HG02610 (cell line): ENCODE measurements at regions not wholly inside any gene's neighbourhood (a gene's known extent, or its start where the extent isn't known, plus 50 kb on each side); places are given as distances from the start of the nearest gene placed in this dataset.
"Not testable (repeated sequence)": the region's sequence is repeated elsewhere in the genome, so short reads cannot be mapped to it uniquely, and the experiment has no call there.

Experiments
- ATAC-seq: cut with Tn5 transposase; IDR thresholded peaks from one replicate; pipeline ENCODE4 v1.9.1; 2021; ENCODE audit warnings: mild to moderate bottlenecking, moderate library complexity; ENCODE audit not compliant: unreplicated experiment

GRCh38 chr2:38243186-38243880 lies 133.7 kb downstream of the ATL2 start:
- ATAC-seq, result no peak

GRCh38 chr2:38239452-38239851 lies 137.6 kb downstream of the ATL2 start:
- ATAC-seq, result no peak

DNA sequence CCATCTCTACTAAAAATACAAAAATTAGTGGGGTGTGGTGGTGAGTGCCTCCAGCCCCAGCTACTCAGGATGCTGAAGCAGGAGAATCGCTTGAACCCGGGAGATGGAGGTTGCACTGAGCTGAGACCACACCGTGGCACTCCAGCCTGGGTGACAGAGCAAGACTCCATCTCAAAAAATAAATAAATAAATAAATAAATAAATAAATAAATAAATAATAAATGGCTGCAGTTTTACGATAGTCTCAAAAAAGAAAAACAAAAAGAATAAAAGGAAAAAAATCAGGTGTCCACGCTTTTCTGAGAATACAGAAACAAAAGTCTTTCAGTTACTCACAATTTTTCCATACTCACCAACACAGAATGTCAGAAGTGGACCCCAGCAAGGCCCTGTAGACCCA lies 138.4 kb downstream of the ATL2 start:
- not testable (repeated sequence) for ATAC-seq

DNA sequence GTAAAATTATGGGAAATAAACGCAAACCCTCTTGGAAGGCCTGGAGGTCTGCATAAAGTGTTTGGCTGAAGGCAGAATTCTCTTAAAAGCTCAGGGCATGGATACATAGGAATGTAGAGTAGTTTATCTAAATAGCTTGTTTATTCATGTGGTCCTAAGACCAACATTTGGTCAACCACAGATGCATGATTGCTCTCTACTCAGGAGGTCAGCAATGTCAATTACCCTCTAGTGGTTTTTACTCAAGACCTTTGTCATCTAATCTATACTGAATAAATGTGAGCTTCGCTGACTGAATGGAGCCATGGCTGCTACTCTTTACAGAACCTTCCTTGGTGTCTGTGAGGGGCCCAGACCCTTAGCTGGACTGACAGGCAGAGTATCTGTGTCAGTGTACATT lies 139.8 kb downstream of the ATL2 start:
- no peak for ATAC-seq

- ATAC-seq, result no peak
These were observed 143.7 kb downstream of the ATL2 start for GRCh38 chr2:38233231-38233983.

DNA sequence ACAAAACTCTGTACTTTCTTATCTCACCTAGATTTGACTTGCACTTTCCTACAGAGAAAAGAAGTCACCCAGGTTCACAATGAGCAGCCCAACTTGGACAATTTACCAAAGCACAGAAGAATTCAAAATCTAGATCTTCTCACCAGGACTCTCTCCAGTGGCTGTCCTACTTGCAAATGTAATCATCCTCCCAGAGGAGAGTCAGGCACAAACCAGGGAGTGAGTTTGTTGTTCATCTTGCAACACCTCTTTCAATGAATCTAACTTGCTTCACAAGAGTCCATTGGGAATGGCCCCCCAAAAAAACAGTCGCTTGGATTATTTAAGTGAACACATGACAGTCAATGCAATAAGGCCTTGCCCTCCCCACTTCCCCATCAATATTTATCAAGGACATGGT lies 144.6 kb downstream of the ATL2 start:
- no peak for ATAC-seq

- no peak for ATAC-seq
These were observed 146.3 kb downstream of the ATL2 start for GRCh38 chr2:38230756-38231155.

DNA sequence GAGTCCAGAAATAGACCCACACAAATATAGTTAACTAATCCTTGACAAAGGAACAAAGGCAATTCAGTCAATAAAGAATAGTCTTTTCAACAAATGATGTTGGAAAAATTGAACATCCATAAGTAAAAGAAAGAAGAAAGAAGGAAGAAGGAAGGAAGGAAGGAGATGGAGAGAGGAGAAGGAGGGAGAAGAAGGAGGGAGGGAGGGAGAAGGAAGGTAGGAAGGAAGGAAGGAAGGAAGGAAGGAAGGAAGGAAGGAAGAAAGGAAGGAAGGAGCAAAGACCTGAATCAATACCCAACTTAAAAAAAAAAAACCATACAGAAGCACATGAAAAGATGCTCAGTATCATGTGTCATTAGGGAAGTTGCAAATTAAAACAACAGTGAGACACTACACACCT lies 148.3 kb downstream of the ATL2 start:
- ATAC-seq, result no peak

GRCh38 chr2:38224821-38225437 lies 149.0 kb upstream of the CYP1B1 start:
- ATAC-seq, result no peak

DNA sequence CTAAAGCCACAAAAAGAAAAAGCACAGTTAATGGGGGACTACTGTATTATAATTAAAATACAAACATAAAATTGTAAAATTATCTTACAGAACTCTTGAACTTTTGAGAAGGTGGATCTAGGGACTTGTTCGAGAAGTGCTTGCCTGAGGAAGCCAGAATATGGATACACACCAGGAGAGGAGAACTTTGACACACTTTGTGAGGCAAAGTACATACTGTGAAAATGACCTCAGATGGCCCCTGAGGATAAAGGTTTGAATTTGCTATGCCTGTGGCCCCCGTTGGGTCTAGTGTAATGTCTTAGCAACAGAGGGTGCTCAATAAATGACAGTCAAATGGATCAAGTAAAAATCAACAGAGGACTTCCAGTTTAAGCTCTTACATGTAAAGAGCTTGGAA lies 148.2 kb upstream of the CYP1B1 start:
- ATAC-seq, result no peak

- no peak for ATAC-seq
These were observed 147.3 kb upstream of the CYP1B1 start for GRCh38 chr2:38223256-38223655.

GRCh38 chr2:38220164-38220563 lies 144.2 kb upstream of the CYP1B1 start:
- no peak for ATAC-seq

DNA sequence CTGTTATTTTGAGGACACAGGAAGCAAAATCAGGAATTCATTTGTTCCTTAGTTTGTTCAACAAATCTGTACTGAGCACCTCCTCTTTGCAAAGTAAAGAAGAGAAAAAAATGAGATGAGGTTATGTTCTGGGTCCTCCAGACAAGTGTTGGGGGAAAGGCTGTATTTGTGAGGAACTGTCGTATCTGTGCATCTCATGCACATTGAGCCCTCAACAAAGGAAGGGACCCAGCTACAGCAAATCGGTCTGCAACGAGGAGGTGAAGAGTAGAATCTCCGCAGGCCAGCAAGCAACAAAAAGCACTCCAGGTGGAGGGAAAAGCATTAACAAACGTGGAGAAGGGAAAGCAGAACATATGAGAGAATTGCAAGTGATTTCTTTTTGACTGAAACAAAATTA lies 143.0 kb upstream of the CYP1B1 start:
- ATAC-seq, result no peak

GRCh38 chr2:38218591-38218991 lies 142.6 kb upstream of the CYP1B1 start:
- no peak for ATAC-seq

DNA sequence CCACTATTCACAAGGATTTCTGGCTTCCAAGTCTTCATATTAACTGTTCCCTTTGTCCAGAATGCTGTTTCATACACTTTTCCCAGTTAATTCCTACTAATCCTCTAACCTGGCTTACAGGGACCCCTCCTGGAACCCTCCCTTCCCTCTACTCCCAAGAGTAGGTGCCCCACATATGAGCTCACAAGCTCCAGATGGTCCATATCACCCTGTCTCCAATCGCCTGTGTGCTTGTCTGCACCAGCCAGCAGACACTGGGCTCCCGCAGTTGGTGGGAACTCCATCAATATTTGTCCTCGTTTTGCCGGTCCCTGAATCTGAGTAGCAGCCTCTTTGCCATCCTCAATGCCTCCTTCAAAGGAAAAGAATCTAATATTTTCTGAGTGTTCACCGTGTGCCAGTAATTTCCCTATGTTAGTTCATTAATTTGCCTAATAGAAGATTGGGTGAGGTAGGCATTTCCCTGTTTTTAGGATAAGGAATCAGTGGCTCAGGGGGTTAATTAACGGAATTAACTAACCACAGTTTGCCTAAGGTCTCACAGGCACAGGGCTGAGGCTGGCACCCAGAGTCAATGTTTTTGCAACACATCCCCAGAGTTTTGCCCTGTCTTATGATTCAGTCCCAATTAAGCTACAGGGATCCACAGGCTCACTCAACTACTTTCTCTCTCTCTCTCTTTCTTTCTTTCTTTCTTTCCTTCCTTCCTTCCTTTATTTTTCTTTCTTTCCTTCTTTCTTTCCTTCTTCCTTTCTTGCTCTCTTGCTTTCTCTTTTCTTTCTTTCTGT lies 141.6 kb upstream of the CYP1B1 start:
- no peak for ATAC-seq

GRCh38 chr2:38216886-38217285 lies 140.9 kb upstream of the CYP1B1 start:
- ATAC-seq, result no peak

DNA sequence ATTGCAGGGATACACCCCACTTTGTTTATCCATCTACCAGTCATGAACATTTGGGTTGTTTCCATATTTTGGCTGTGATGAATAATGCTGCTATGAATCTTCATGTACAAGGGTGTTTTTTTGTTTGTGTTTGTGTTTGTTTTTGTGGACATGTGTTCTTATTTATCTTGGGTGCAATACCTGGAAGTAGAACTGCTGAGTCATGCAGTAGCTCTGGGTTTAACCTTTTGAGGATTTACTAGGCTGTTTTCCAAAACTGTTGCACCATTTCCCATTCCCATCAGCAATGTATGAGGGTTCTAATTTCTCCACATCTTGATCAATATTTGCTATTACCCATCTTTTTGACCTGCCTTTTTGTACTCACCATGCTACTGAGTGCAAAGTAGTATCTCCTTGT lies 140.0 kb upstream of the CYP1B1 start:
- ATAC-seq, result no peak

- no peak for ATAC-seq
These were observed 139.6 kb upstream of the CYP1B1 start for GRCh38 chr2:38215522-38215921.

- no peak for ATAC-seq
These were observed 138.3 kb upstream of the CYP1B1 start for GRCh38 chr2:38214209-38214717.

DNA sequence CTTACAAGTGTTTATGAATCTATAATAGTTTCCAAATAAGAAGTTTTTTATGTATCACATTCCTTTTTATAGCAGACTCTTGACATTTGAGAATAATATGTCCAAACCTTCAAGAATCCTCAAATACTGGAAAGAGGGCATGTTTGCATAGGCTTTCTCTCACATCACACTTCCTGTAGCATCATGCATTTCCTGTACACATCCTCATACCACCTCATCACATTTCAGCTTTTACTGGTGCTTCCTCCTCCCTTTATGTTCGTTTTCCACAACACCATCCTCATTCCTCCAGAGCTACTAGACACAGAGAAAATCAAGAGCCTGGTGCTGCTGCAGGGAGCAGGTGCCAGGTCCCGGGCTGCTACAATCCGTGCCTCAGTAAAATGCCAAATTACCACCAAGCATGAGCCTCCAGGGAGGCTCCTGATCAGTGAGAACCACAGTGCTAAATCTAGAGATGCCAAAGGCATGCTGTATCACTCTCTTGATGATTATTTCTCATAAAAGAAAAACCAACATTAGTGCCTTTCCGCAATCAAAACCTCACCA lies 137.7 kb upstream of the CYP1B1 start:
- ATAC-seq, result no peak

DNA sequence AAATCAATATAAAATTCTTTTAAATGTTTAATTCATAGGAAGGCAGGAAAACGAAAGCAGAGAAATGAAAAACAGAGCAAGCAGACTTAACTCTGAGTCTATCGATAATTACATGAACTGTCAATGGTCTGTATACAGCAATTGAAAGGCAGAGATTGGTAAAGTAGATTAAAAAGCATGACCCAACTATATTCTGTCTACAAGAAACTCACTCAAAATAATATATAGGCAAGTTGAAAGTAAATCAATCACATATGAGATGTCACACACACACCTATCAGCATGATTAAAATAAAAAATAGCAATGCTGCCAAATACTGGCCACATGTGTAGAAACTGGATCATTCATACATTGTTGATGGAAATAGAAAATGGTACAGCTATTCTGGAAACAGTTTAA lies 136.4 kb upstream of the CYP1B1 start:
- ATAC-seq, result no peak
